ENCODE measurements at regions not wholly inside any gene's neighbourhood (a gene's known extent, or its start where the extent isn't known, plus 50 kb on each side); places are given as distances from the start of the nearest gene placed in this dataset.

DNA sequence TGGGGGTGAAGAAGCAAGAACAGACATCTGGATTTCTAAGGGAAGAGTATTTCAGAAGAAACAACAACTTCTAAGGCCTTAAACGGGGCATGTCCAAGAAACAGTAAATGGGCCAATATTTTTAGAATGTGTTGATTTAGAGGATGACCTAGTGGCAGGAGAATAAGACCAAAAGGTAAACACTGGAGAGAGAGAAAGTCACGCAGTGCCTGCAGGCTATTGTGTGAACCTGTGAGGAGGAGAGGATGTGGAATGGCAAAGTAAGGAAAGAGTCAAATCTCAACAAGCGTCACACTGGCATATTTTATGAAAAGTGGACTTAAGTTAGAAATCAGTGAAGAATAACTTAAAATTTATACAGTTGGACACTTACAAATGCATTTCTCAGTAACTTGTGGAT, 78.1 kb upstream of the EGFR start:
- TF ChIP-seq ZNF274 (IDR thresholded peaks at IDR 0.05; ENCODE audit: low read depth, low read length) = no peak
- no peak for TF ChIP-seq YY1 (IDR thresholded peaks at IDR 0.05; ENCODE audit: insufficient read depth, insufficient read length)
